ENCODE measurements at regions not wholly inside any gene's neighbourhood (a gene's known extent, or its start where the extent isn't known, plus 50 kb on each side); places are given as distances from the start of the nearest gene placed in this dataset.

DNA sequence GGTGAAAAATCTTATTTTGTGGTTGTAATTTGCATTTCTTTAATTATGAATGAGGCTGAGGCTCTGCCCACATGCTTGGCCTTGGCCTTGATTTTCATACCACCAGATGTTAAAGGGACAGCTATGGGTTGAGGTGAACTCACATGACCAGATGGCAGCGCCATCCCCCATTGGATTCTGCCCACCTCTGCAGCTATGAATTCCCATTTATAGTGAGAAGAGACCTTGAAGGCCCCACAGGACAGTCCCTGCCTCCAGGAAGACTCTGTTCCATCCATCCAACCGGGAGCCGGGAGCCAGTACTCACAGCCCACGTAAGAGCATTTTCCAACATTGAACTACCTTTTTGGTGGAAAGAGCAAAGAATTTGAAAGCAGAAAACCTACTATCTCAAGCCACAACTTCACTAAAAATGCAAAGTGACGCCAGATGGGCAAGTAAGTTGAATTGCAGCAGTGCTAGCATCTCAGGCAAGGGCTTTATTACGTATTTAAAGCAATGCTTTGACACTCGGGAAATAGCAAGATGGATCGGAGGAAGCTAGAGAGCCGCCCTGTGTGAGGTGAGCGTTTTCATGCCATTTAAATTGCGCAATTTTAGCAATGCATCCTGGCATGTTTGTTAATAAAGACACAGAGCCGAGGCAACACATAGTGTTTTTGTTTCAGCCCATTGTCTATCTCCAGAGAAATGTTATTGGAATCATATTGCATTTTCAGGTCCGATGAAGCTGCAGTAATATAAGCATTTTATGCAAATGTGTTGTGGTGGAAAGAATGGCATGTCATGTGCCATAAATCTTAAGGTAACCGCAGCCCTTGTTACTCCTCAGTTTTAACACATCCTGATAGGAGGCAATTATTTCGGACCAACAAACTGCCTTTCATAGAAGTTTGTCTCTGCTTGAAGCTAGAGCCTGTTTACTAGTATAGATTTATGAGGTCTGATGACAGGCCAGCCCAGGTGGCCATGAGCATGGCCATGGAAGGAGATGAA is 273.4 kb upstream of the TNRC6C start:
- DNase-seq (ENCODE audit: low read depth): no peak

DNA sequence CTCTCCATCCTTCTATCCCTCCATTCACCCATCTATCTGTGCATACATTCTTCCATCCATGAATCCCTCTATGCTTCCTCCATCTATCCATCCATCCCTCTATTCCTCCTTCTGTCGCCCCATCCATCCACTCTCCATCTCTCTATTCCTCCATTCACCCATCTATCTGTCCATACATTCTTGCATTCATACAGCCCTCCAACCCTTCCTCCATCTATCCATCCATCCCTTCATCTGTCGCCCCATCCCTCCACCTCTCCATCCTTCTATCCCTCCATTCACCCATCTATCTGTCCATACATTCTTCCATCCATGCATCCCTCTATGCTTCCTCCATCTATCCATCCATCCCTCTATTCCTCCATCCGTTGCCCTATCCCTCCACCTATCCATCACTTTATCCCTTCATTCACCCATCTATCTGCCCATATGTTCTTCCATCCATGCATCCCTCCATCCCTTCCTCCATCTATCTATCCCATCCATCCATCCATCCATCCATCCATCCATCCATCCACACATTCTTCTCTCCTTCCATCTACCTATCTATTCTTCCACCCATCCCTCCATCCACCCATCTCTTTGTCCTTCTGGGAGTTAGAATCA is 272.5 kb upstream of the TNRC6C start:
- DNase-seq (ENCODE audit: low read depth): no peak

DNA sequence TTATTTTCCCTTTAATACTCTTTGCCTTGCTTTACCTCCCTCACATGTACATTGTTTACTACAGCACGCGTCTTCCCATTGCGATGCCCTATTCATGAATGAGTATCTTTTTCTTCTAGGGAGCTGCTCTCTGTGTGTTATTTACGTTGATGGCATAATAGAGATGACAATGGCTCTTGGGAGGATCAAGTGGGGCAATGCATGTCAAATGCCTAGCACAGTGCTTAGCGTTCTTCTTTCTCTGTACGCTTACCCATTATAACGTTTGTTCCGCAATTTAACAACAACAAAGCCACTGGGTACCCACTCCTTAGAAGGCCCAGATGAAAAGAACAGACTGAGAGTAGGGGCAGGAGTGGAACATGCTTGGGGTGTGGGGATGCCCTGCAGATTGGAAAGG is 271.6 kb upstream of the TNRC6C start:
- no peak for DNase-seq (ENCODE audit: low read depth)

DNA sequence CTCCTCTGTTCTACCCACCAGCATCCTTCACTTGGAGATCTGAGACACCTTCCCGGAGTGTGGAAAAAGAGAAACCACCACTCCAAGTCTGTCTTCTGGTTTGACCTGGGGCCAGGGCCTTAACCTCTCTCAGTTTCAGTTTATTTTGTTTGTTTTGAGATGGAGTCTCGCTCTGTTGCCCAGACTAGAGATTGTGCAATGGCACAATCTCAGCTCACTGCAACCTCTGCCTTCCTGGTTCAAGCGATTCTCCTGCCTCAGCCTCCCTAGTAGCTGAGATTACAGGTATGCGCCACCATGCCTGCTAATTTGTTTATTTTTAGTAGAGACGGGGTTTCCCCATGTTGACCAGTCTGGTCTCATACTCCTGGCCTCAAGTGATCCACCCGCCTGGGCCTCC is 271.1 kb upstream of the TNRC6C start:
- no peak for DNase-seq (ENCODE audit: low read depth)

DNA sequence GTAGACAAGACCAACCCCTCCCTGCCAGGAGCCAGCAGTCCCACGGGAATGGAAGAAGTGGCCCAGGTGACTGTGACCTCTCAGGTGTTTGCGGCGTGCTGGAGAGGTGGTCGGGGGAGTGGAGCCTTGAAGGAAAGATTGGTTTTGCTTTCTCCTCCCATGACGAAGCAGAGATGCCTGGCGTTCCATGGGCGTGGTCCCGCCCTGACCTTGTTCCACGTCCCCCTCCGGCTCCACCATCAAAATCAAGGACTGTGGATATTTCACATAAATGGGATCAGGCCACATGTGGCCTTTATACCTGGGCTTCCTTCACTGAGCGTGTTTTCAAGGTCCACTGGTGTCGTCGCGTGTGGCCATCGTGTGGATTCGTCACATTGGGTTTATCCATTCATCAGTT is 270.6 kb upstream of the TNRC6C start:
- DNase-seq (ENCODE audit: low read depth): no peak

DNA sequence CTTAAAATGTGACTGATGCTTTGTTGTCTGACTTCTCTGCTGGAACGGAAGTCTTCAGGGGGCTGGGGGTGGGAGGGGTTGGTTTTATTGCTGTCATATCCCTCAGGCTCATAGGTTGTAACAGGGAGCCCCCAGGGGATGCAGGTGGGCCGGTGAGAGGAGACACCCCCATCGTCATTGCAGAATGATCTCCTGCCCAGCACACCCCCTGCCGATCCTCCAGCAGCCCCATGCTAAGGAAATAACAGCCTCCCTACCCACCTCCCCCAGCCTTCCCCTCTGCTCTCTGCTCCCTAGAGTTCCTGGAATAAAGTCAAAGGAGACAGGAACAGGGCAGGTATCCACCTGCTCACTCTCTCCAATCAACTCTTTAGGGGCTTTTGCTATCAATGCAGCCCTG is 270.1 kb upstream of the TNRC6C start:
- no peak for DNase-seq (ENCODE audit: low read depth)

DNA sequence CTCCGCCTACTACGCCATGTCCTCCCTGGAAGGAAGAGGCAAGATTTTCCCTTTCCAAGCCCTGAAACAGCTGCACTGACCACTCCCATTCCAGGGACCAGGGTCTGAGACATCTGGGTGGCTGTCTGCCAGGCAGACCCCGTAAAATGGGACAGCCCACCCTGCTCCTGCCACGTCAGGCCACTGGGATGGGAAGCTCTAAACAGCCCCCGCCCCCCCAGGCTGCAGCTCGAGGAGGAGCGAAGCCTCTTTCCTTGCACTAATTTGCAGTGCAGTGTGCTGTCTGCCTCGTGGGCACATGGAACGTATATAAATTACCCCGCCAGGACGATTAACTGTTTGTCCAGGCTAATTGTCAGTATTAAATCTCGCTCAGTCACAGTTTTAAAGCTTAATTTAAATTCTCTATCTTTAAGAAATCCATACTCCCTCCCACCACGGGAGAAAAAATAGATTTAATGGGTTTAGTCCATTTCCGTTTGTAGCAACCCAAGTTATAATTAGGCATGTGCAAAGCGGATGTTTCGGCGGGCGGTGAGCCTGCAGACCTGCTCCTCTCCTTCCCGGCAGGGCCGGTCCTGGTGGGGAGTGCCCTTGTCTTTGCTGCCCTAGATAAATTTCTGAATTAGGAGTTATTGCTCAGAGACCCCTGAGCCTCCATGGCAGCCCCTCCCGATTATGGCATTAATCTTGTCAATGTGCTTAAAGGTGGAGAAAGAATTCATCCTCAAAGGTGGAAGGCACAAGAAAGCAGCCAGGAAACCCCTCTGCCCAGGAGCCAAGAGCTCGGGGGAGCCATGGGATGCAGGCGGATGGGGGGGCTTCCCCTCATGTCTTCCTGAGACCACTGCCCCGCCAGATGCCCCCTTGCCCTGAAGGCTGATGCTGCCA is 268.0 kb upstream of the TNRC6C start:
- DNase-seq (ENCODE audit: low read depth): no peak

DNA sequence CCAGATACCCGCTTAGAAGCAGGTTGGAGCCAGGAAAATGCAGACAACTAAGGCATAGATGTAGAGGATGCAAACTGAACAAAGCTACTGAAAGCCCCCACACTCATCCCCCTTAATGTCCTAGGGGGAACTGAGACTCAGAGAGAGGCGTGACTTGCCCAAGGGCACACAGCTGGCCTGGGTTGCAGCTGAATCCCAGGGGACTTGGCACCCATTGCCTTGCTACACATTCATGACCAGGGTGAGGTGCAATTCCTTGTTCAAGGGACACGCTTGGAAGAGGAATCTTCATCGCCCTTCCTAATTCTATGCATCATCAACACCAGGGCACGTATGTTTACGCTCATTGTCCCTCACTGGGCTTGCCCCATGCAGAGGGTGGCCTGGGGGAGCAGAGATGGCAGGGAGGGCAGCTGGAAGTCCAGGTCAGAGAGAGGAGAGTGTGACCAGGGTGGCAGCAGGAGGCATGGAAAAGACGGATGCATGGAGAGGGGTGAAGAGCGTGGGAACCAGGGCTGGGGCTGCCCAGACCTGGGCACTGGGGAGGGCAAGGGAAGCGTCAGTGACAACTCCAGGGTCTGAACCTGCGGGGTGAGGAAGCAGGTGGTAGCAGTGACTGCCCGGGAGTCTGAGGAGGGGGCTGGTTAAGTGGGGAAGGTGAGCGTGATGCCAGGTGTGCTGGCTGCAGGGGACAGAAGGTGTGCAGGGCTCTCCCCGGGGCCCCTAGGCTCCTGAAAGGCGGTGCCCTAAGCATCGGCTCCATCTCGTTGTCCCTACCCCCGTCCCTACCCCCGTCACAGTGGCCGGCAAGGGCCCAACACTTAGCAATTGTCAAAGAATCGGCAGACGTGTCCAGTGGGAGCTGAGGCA is 267.1 kb upstream of the TNRC6C start:
- no peak for DNase-seq (ENCODE audit: low read depth)

DNA sequence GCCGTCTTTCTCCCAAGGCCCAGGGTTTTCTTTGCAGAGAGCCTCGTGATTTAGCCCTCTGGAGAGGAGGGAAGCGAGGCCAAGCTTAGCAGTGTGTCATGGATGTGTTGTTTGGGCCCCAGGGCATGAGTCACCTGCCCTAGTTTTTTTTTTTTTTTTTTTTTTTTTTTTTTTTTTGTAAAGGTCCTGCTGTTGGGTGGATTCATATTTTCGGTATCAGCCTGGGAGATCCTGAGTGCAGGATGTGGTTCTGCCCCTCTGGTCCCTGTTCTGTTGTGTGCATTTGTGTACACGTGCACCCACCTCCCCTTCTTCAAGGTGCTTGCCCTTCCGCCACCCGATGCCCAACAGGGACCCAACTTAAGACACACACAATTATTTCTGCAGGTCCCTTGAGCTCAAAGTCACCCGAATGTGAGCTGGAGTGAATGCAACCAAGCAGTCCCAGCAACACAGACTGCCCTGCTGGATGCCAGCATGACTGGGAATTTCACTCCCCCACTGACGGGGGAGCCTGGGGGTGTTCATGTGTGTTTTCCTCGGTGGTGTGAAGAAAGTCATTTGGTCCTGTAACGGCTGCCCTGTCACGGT is 265.8 kb upstream of the TNRC6C start:
- DNase-seq (ENCODE audit: low read depth): peak; percentile 15

DNA sequence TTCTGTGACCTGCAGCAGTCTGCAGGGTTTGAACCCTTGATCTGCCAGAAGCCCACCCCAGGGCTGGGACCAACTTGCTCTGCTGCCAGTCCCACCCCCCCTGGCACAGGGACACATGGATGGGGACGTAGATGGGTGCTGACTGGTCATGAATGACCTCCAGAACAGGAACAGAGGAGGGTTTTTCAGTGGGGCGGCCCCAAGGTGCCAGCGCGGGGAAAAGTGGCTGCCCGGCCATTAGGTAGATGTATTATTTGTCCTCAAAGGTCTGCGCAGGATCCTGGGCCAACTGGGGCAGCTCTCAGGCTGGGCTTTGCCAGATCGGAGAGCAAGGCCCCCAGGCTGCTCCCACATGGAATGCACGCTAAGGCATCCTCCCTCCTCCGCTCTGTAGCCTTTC is 265.2 kb upstream of the TNRC6C start:
- DNase-seq (ENCODE audit: low read depth): no peak

DNA sequence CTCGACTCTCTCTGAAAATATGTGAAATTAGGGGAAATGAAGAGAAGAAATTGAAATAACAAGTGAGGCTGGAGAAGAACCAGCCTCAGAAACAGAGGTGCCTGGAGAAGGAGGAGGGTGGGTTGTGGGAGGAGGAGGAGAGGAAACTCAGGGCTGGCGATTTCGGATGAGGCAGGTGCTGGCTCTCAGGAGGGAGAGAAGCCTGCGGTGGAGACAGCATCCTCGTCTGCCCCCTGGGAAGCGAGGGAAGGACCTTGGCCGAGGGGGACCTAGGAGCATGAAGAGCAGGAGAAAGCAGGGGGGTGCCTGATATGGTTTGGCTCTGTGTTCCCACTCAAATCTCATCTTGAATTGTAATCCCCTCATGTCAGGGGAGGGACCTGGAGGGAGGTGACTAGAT is 264.7 kb upstream of the TNRC6C start:
- DNase-seq (ENCODE audit: low read depth): no peak

DNA sequence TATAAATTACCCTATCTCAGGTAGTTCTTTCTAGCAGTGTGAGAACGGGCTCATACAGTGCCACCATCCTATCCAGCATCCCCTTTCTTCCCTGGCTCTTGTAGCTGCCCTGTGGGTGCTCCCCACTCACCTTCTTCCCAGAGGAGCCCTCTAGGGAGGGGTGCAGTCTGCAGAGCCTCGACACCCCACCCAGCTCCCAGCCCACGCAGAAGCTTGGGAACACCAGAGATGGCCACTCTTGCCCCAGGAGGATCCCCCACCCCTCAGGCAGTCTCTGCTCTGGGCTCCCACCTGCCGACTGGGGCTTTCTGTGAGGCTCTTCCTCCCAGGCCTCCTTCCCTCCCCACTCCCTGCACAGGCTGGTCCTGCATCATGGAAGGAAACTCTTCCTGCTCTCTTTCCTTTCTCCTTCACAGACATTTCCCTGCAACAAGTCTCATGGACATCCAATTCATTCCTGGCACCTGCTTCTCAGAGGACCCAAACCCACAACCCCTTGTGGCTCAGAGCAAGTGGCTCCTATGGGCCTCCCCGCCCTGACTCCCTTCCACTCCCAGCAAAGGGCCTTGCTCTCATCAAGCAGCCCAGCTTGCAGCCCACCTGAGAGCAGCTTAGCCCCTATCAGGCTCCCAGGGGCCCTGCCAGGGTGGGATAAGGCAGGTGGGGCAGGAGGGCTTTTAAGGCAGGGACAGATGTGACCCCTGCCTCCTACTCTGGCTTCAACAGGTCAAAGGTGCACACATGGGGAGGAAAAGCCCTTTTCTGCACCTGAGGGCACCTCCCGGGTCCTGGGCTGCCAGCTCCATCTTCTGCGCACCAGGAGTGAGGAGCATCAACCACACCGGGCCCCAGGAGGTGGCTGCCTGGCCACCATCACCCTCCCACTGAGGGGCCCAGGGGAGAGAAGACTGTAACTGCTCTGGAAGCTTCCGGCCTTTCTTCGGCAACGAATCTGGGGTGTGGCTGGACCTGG is 263.8 kb upstream of the TNRC6C start:
- DNase-seq (ENCODE audit: low read depth): no peak

DNA sequence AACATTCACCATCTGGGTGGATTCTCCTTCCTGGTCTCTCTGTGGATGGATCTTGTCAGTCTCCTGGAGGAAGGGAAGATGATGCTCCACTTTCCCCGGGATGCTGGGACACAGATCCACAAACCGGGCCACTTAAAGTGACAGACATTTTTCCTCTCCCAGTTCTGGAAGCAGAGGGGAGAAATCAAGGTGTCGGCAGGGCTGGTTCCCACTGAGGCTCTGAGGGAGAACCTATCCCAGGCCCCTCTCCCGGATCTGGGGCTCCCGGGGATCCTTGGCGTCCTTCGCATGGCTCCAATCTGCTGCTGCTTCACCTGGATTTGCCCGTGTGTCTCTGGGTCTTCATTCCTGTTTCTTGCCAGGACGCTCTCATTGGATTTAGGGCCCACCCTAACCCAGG is 263.1 kb upstream of the TNRC6C start:
- DNase-seq (ENCODE audit: low read depth): no peak

DNA sequence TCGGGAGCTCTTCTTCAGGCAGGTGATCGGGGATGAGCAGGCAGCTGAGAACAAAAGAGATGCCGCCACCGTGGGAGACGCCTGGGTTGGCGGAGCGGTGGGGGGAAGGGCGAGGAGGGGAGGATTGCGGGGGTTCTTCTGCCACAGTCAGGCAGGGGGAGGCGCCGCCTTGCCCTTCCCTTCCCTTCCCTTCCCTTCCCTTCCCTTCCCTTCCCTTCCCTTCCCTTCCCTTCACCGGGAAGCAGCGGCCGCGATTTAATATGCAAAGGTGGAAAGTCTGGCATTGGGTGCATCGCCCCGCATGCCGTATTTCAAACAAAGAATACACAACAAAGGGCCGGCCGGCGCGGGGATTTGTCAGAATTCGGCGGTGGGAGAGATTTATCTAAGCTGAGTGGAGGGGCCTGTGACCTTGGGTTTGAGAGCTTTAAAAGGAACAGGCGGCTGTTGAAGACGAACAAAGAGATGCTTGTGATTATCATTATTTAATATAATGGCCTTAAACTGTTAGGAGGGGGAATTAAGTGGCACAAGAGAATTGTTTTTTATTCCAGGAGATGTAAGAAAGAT is 262.3 kb upstream of the TNRC6C start:
- no peak for DNase-seq (ENCODE audit: low read depth)

DNA sequence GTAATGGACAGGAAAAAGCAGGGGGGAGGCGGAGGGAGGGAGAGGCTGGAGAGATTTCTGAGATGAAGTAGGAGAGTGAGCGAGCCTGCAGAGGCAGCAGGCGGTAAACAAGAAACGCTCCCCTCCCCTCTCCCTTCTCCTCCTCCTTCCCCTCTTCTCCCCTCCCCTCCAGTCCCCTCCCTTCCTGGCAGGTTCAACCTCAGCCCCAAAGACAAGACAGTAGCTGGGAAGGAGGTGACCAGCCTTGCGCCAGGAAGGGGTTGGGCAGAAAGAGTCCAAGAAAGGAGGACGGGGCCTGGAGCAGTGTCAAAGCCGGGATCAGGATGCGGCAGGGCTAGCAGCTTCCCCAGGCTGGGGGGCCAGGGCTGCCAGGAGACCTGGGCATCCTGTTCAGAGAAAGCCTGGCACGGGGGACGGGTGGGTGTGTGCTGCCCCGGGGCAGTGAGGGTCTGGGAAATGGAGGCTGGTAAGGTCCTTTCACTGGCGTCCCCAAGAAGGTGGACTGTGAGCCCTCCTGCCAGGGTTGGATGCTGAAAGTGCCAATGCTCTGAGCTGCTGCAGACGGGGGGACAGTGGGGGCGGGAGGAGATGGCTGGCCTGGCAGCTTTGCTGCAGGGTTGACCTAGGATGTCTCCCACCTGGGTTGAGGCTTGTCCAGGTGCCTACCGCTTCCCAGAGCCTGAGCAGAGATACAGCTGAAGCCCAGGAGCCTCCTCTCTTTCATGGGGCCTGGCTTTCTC is 261.6 kb upstream of the TNRC6C start:
- no peak for DNase-seq (ENCODE audit: low read depth)

DNA sequence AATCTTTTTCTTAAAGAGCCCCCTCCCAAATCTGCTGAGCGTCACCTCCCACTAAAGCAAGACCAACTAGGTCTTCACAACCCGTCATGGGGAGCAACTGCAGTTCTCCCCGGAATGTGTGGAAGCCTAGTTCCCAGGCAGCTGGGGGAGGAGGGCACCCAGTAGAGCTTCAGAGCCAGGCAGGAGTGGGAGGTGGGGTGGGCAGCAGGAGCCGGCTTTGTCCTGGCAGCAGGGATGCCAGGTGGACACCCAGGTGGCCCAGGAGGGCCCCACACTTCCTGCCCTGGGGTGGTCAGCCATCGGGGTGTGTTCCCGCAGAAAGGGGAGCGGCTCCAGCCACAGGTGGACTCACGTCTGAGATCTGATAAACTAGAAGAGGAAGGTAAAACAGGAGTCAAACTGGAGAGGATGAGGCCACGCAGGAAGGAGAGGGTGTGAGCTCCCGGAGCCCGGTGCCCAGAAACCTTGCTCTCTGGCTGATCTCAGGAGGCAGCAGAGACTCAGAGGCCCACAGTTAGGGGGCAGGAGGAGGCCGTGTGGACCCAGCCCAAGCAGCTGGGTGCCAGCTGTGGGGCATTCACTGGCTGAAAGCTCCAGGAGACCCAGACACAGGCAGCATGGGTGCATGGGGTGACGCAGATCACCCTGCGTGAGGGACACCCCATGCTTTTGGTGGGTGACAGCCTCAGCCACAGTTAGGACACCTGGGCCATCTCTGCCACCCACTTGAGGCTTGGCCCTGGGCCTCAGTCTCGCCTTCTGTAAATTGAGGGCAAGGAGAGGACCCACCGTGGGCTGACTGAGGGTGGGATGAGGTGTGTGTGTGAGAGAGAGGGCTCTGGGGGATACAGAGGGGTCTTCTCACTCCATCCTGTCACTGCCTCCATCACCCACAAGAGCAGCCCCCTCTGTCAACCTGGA is 260.8 kb upstream of the TNRC6C start:
- no peak for DNase-seq (ENCODE audit: low read depth)

DNA sequence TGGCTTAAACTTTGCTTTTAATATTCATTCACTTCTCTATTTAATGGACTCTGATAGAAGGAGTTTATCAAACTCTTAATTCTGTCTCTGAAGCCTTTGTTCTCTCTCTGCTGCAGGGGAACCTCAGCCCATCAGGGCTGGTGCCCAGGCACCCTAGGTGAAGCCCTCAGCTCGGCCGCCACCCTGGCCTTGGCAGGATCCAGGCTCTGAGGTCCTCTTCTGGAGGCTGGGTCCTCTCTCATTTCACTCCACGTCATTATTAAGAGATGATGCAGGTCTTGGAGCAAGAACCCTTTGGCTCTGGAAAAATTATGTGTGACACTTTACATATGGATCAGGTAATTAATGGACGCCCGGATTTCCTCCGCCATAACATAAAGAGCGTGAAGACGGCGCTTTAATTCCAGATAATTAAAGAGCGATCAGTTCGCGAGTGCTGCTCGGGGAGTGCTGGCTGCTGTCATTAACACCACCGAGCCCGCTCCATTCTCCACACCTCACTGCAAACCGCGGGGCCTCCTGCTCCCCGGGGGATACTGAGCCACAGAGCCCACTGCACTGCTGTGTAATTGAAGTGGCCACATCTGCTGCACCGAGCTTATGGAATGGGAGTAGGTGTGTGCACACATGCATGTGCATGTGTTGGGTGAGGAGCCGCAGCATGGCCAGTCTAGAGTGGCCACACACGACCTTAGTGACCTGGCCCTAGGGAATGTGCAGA is 259.4 kb upstream of the TNRC6C start:
- DNase-seq (ENCODE audit: low read depth): no peak
